ENCODE measurements at regions not wholly inside any gene's neighbourhood (a gene's known extent, or its start where the extent isn't known, plus 50 kb on each side); places are given as distances from the start of the nearest gene placed in this dataset.

DNA sequence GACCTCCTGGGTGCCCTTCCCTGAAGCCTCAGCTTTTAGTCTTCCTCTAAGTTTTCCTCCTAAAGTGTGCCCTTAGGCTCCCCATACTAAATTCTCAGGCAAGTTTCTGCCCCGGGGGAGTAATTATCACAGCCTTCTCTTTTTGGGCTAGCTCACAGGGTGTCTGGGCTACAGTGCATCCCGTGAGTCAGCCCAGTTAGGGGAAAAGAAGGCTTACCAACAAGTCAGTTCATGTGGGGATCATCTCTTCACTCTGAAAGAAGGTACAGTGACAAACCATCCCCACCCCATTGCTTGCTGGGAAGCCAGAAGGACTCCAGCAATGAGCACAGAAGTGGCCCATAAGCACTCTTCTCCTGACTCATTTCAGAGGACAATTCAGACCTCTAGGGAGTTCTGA, 134.7 kb upstream of the FAM9C start:
- TF ChIP-seq, protein P1, sequence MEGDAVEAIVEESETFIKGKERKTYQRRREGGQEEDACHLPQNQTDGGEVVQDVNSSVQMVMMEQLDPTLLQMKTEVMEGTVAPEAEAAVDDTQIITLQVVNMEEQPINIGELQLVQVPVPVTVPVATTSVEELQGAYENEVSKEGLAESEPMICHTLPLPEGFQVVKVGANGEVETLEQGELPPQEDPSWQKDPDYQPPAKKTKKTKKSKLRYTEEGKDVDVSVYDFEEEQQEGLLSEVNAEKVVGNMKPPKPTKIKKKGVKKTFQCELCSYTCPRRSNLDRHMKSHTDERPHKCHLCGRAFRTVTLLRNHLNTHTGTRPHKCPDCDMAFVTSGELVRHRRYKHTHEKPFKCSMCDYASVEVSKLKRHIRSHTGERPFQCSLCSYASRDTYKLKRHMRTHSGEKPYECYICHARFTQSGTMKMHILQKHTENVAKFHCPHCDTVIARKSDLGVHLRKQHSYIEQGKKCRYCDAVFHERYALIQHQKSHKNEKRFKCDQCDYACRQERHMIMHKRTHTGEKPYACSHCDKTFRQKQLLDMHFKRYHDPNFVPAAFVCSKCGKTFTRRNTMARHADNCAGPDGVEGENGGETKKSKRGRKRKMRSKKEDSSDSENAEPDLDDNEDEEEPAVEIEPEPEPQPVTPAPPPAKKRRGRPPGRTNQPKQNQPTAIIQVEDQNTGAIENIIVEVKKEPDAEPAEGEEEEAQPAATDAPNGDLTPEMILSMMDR (IDR thresholded peaks at IDR 0.05), result no peak
- TF ChIP-seq POLR2A (IDR thresholded peaks at IDR 0.05), result no peak
